Thyroid gland (tissue), 4 donors: ENCODE measurements at regions not wholly inside any gene's neighbourhood (a gene's known extent, or its start where the extent isn't known, plus 50 kb on each side); places are given as distances from the start of the nearest gene placed in this dataset.
A peak's percentile ranks its signal among the peaks of the same experiment; 100 is the strongest.

ENCODE experiments used
- DNase-seq, 2 donors: peaks; one replicate each; pipeline ENCODE4 v3.0.0-alpha.2; 2019
- H3K27ac ChIP-seq, 3 donors: fragments of 200-600 bp; sonication (generic); 1 replicate in 2 of 3; 2 replicates in 1 of 3; pipeline ENCODE4 v1.5.1; 2016 to 2019; ENCODE audit warnings: mild to moderate bottlenecking in 1 of 3, moderate library complexity in 1 of 3
- H3K27me3 ChIP-seq: fragments of 200-600 bp; sonication (generic); one replicate; pipeline ENCODE4 v1.5.1; 2019
- H3K36me3 ChIP-seq, 2 donors: fragments of 200-600 bp; sonication (generic); one replicate each; pipeline ENCODE4 v1.5.1; 2016 to 2019
- H3K4me1 ChIP-seq, 2 donors: fragments of 200-600 bp; sonication (generic); one replicate each; pipeline ENCODE4 v1.5.1; 2017 to 2019
- H3K4me3 ChIP-seq, 3 donors: fragments of 200-600 bp; sonication (generic); replicated peaks in 1 of 3; 1 replicate in 2 of 3; 2 replicates in 1 of 3; pipeline ENCODE4 v1.5.1; 2016; ENCODE audit warnings: mild to moderate bottlenecking in 1 of 3
- H3K9me3 ChIP-seq: fragments of 200-600 bp; sonication (generic); one replicate; pipeline ENCODE4 v1.5.1; 2017
- POLR2A ChIP-seq, 2 donors: fragments of 450-650 bp; IDR thresholded peaks; one replicate each; pipeline ENCODE4 v1.6.1; 2017; ENCODE audit warnings: antibody characterized with exemption in 2 of 2, mild to moderate bottlenecking in 2 of 2, moderate library complexity in 1 of 2
- WGBS, 2 donors: methylation state at CpG; one replicate each; pipeline ENCODE4 v1.1.5; 2017; 5-methylcytosine and 5-hydroxymethylcytosine counted together
- intact Hi-C: fragments of 100-400 bp; cut with DNase I; formaldehyde crosslinking; loops from one replicate; pipeline ENCODE4 v1.15.1; 2023
- TF ChIP-seq, protein P1 (sequence below), 6 experiments: fragments of 200-600 bp in 3 of 6; fragments of 450-650 bp in 3 of 6; sonication (generic) in 3 of 6; IDR thresholded peaks; one replicate each; pipeline ENCODE4 v1.5.1; 2016 to 2019; ENCODE audit warnings: antibody characterized with exemption in 6 of 6, mild to moderate bottlenecking in 2 of 6, inconsistent platforms in 1 of 6, moderate library complexity in 1 of 6

GRCh38 chrX:124209792-124210576, 122.5 kb upstream of the TEX13D start:
- no peak overlapping the region for H3K4me3 ChIP-seq
- no peak for TF ChIP-seq POLR2A (IDR thresholded peaks at IDR 0.05)
- TF ChIP-seq, protein P1, sequence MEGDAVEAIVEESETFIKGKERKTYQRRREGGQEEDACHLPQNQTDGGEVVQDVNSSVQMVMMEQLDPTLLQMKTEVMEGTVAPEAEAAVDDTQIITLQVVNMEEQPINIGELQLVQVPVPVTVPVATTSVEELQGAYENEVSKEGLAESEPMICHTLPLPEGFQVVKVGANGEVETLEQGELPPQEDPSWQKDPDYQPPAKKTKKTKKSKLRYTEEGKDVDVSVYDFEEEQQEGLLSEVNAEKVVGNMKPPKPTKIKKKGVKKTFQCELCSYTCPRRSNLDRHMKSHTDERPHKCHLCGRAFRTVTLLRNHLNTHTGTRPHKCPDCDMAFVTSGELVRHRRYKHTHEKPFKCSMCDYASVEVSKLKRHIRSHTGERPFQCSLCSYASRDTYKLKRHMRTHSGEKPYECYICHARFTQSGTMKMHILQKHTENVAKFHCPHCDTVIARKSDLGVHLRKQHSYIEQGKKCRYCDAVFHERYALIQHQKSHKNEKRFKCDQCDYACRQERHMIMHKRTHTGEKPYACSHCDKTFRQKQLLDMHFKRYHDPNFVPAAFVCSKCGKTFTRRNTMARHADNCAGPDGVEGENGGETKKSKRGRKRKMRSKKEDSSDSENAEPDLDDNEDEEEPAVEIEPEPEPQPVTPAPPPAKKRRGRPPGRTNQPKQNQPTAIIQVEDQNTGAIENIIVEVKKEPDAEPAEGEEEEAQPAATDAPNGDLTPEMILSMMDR (IDR thresholded peaks at IDR 0.05), result no peak
- H3K27ac ChIP-seq, result no peak overlapping the region
- WGBS, 2 donors, result 71 to 73% methylated on average over 6 of the region's 6 CpGs
- intact Hi-C loops, result no loop called here
- no peaks in the 10 kb centered on the region for H3K36me3 ChIP-seq
- no peaks in the 10 kb centered on the region for H3K4me1 ChIP-seq
- H3K9me3 ChIP-seq, result no peaks in the 10 kb centered on the region
- H3K27me3 ChIP-seq, result no peaks in the 10 kb centered on the region
- DNase-seq, result no peak

DNA sequence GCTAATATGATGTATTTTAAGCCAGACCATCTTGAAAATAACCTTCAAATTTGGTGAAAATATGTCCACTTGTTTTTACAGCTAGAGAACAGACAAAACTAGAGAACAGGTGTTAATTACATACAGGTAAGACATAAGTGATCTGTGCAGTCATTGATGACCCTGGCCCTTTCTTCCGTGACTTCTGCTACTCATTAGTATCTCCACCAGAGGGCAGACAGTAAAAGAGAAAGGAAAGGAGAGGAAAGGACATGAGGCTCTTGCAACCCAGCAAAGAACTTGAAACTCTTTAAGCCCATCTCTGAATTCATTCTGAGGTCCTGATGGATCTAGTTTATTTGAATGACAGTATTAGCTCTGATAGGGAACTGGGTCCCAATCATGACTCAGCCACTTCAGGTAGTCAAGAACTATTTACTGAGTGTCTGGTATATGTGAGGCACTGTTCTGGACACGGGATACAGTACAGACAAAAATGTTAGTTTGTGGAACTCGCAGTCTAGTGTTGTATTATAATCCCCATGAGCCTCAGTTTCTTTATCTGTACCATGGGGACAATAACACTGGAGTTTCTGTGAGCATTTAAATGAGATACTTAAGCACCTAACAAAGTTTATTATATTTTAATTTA, 121.0 kb upstream of the TEX13D start:
- DNase-seq, result no peak
- intact Hi-C loops, result no loop called here
- Histone ChIP-seq H3K4me1 (no peaks in the 10 kb centered on the region), H3K27ac (no peak overlapping the region), H3K27me3 (no peaks in the 10 kb centered on the region), H3K4me3 (no peak overlapping the region), H3K36me3 (no peaks in the 10 kb centered on the region), H3K9me3 (no peaks in the 10 kb centered on the region)
- 69 to 73% methylated on average over 3 of the region's 3 CpGs for WGBS, 2 donors
- TF ChIP-seq POLR2A (IDR thresholded peaks at IDR 0.05), result no peak
- TF ChIP-seq, protein P1 (IDR thresholded peaks at IDR 0.05), result peak in 2 of 6 experiments; percentile 14 to 44

GRCh38 chrX:124212622-124213021, 119.8 kb upstream of the TEX13D start:
- Histone ChIP-seq H3K4me1 (no peaks in the 10 kb centered on the region), H3K36me3 (no peaks in the 10 kb centered on the region), H3K27me3 (no peaks in the 10 kb centered on the region), H3K27ac (no peak overlapping the region), H3K9me3 (no peaks in the 10 kb centered on the region), H3K4me3 (no peak overlapping the region)
- intact Hi-C loops, result no loop called here
- TF ChIP-seq POLR2A (IDR thresholded peaks at IDR 0.05), result no peak
- TF ChIP-seq, protein P1 (IDR thresholded peaks at IDR 0.05), result no peak
- DNase-seq, result no peak
- WGBS, 2 donors, result 77 to 88% methylated on average over 3 of the region's 3 CpGs

GRCh38 chrX:124215786-124216185, 116.7 kb upstream of the TEX13D start:
- TF ChIP-seq, protein P1 (IDR thresholded peaks at IDR 0.05), result no peak
- TF ChIP-seq POLR2A (IDR thresholded peaks at IDR 0.05), result no peak

More at GRCh38 chrX:124215786-124216185, 116.7 kb upstream of the TEX13D start:
- no peak overlapping the region for H3K27ac ChIP-seq
- no peaks in the 10 kb centered on the region for H3K36me3 ChIP-seq
- H3K4me1 ChIP-seq, result no peaks in the 10 kb centered on the region
- 91 to 93% methylated on average over 4 of the region's 4 CpGs for WGBS, 2 donors
- H3K4me3 ChIP-seq, result no peak overlapping the region
- H3K27me3 ChIP-seq, result no peaks in the 10 kb centered on the region
- no peaks in the 10 kb centered on the region for H3K9me3 ChIP-seq
- no peak for DNase-seq
- intact Hi-C loops, result no loop called here
